ENCODE measurements at regions not wholly inside any gene's neighbourhood (a gene's known extent, or its start where the extent isn't known, plus 50 kb on each side); places are given as distances from the start of the nearest gene placed in this dataset.
"Not testable (repeated sequence)": the region's sequence is repeated elsewhere in the genome, so short reads cannot be mapped to it uniquely, and the experiment has no call there.

DNA sequence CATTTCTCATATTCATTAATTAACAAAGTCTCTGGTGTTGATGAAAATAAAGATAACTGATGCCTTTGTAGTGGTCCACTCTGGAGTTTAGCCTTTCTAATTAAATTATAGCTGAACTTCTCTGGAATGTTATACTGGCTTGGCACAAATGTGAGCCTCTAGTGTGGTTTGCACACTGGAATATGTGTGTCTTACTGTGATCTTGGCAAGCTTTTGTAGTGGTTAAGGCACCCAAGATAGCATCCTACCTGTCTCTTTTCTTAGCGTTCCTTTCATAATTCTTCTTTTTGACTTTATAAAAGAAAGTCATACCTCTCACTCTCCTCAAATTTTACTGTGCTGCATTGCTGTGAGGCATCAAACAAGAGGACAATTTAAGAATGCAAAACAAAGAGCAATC is 107.4 kb downstream of the UTRN start:
- no peak for DNase-seq (ENCODE audit: low read depth in 2 of 2, low spot score in 1 of 2)

DNA sequence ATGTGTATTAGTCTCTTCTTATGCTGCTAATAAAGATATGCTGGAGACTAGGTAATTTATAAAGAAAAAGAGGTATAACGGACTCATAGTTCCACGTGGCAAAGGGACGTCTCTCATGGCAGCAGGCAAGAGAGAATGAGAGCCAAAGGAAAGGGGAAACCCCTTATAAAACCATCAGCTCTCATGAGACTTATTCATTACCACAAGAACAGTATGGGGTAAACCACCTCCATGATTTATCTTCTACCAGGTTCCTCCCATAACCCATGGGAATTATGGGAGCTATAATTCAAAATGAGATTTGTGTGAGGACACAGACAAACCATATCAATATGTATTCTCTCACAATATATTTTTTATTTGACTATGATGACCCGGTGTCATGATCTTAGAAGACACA is 109.1 kb downstream of the UTRN start:
- no peak for DNase-seq (ENCODE audit: low read depth in 2 of 2, low spot score in 1 of 2)

DNA sequence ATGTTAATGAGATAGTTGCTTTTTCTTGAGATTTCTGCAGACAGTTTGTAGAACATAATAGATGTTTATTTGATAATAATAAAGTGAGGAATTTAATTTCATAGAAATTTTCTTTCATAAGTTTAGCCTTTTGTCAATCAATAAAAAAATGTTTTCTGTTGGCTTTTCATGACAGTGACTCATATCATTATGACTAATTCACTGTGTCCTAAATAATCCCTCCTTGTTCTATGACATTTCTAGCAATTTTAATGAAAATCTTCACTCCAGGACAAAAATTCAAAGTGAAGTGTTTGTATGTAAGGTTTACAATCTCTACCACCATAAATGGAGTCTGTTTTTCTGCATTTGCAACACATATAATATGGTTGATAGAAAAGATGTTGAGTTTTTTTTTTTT is 109.9 kb downstream of the UTRN start:
- no peak for DNase-seq (ENCODE audit: low read depth in 2 of 2, low spot score in 1 of 2)

DNA sequence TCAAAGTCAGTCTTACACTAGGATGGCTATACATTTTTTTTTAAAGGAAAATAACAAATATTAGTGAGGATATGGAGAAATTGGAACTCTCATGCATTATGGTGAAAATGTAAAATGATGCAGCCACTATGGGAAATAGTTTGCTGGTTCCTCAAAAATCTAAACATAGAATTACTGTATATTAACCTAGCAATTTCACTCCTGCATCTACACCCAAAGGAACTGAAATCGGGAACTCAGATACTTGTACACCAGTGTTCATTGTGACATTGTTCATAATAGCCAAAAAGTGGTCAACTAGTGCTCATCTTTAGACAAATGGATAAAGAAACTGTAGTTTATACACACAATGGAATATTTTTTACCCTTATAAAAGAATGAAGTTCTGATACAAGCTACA is 110.7 kb downstream of the UTRN start:
- DNase-seq (ENCODE audit: low read depth in 2 of 2, low spot score in 1 of 2) = no peak

DNA sequence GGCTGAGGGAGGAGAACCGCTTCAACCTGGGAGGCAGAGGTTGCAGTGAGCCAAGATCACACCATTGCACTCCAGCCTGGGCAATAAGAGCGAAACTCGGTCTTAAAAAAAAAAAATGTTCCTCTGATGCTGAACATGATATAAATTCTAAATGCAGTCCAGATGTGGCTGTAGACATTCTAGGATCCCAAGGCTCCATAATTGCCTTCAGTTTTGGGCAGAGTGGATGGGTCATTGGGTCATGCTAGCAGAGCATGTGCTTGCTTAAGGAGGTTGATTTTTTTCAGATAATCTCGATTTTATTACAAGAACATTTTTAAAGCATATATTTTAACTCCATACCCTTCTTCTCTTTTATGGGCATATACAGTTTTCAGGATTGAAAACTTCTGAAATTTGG is 112.0 kb downstream of the UTRN start:
- DNase-seq (ENCODE audit: low read depth in 2 of 2, low spot score in 1 of 2) = no peak

DNA sequence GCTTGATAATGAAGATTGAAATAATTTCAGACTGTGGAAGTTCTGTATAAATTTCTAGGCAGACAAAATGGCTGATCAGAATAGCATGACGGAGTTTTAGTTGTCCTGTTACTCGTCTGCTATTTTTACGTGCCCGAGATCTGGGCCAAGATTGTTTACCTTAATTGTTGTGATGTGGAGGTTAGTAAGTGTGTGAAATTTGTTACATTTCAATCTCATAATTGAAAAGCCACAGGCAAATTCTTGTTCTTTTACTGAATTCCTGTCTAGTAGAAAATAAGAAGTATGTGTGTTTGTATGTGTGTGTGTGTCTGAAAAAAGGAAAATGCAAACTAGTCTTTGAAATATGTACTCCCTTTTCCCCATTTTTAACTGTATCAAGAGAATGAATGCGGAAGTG is 115.2 kb downstream of the UTRN start:
- DNase-seq (ENCODE audit: low read depth in 2 of 2, low spot score in 1 of 2) = no peak

DNA sequence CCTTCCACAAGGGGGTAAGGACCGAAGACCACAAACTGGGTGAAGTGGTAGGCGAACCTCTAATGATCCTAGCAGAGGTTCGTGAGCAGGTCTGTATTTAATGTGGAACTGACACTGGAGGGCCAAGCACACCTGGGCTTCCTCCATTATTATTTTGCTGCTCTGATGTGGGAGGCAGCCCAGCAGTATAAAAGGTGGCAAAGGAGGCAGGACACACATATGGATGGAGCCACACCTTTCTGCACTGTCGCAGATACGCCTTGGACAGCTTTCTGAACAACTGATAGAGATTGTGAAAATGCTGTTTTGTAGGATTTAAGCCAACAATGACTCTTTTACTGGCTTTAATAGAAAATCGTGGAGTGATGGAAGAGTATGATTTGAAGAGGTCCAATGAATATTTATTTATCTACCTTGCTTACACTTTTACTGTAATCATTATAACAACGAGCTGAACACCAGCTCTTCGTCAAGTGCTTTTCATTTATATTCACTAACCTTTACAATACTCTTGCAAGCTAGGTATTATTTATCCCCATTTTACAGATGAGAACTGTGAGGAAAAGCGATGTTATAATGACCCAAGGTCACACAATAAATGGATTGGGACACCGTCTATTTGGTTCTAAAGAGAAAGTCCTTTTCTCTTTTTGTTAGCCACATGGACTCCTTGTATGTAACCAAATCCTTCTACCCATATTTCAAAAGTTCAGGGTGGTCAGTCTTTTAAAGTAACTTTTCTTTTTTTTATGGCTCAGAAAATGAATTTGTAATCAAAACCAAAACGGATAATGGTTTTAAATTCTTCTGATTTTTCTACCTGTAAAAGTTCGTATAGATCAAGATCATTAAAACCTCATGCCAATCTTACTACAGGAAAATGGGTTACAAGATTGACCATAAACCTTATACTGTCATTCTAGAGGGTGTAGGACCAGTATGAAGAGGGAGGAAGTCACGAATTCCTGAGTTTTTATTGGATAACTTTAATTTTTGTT is 116.9 kb downstream of the UTRN start:
- no peak for DNase-seq (ENCODE audit: low read depth in 2 of 2, low spot score in 1 of 2)

DNA sequence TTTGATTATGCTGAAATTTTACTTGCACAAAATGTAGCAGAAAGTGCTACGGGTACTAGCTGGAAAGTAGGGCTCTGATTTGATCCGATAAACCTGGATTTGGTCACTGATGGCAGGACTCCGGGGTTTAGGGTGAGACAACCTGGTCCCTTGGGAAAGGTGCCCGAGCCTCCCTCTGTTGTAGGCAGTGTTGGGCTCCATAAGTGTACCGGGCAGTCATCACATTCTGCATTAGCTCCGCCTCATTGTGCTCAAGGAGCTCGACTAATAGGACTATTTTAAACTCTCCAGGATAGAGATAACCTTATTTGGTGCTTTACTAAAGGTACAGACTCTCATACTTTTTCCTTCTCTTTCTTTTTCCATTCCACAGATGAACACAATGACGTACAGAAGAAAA is 117.6 kb downstream of the UTRN start:
- no peak for DNase-seq (ENCODE audit: low read depth in 2 of 2, low spot score in 1 of 2)

DNA sequence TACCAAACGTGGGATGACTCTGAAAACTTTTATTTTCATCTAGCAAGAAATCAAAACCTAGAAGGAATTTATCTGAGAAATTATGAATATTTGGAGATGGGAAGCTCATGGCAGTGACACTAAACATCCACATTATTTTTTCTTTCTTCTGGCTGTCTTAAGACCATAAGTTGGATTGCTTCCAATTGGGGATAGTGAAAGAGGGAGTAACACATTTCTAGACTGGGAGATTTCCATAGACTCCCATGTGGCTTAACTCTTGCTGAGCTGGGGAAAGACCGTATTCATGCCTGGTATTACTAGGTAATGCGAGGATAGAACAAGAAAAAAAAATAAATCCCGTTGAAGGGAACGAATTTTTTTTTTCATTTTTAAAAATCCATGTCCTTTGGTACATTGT is 120.0 kb downstream of the UTRN start:
- DNase-seq (ENCODE audit: low read depth in 2 of 2, low spot score in 1 of 2) = no peak

DNA sequence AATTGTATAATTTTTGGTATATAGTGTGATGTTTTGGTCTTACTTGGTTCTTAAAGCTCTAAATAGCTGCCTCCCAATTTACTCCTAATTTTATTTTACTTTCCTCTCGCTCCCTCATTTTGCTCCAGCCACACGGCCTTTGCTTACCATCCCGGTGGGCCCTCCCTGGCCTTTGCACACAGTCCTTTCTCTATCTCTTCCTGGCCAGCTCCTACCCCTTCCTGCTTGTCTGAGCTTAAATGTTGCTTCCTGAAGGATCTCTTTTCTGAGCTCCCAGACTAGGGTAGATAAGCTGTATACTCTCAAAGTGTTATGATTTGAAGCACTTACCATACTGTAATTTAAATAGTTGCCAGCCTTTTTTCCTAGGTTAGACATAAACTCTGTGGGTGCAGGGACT is 121.7 kb downstream of the UTRN start:
- no peak for DNase-seq (ENCODE audit: low read depth in 2 of 2, low spot score in 1 of 2)

DNA sequence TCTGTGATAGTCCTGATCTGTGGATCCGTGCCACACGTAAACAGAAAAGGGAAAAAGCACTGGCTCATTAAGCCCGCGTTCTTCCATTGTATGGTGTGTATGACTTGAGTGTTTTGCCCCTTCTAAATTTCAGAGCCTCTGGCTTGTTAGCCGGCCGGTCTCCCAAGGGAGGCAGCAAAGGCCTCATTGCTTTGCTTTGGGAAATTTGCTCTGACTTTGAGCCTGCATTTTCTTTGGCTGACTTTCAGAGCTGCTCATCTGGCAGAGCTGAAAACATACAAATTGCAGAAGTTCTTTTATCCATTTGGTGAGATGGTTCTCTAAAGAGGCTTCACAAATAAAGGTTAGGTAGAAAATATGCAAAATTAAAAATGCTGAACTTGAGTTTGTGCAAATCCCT is 123.0 kb downstream of the UTRN start:
- no peak for DNase-seq (ENCODE audit: low read depth in 2 of 2, low spot score in 1 of 2)

DNA sequence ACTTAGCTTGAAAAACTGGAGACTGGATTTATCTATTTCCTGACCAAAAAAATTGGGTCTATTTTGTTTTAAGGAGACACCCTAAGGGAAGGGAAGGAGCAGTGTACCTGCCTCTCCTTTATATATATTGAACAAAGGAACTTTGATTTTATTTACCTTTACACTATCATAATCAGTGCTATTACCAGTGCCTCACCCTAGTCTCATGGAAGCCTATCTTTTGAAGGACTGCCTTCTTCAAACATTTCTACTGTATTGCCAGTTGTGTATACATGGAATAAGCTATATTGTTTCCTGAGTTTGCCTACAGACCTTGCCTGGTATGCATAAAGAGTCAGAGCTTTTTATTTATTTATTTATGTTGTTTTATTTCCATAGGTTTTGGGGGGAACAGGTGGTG is 124.9 kb downstream of the UTRN start:
- no peak for DNase-seq (ENCODE audit: low read depth in 2 of 2, low spot score in 1 of 2)

DNA sequence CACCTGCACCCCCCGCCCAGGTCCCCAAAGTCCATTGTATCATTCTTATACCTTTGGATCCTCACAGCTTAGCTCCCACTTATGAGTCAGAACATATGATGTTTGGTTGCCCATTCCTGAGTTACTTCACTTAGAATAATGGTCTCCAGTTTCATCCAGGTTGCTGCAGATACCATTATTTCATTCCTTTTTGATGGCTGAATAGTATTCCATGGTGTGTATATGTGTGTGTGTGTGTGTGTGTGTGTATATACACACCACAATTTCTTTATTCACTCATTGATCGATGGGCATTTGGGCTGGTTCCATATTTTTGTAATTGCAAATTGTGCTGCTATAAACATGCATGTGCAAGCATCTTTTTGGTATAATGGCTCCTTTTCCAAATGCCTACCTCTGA is 125.4 kb downstream of the UTRN start:
- not testable (repeated sequence) for DNase-seq (ENCODE audit: low read depth in 2 of 2, low spot score in 1 of 2)

DNA sequence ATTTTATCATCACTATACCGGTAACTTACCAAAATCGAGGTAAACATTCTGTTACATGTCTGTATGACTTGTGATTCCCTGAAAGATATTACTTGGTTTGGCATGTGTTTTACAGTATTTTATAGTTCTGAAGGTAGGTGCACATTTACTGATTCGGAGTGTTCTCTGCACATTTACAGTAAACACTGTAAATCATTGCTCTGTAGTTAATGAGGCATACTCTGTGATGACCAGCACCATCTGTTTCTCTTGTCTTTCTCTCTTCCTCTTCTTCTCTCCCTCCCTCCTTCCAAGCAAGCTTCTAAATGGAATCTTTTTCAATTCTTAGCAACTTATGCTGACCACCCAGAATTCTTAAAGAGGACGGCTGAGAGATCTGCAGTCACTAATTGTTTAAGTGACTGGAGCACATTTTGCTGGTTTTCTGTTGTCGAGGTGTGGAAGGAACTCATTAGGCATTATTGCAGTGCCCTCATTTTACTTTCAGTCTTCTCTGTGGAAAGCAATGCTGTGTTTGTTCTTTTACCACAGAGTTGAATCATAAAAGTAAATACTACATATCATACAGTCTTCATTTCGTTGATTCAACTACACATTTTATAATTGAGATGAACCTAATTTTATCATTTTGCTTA is 126.5 kb downstream of the UTRN start:
- DNase-seq (ENCODE audit: low read depth in 2 of 2, low spot score in 1 of 2) = no peak

DNA sequence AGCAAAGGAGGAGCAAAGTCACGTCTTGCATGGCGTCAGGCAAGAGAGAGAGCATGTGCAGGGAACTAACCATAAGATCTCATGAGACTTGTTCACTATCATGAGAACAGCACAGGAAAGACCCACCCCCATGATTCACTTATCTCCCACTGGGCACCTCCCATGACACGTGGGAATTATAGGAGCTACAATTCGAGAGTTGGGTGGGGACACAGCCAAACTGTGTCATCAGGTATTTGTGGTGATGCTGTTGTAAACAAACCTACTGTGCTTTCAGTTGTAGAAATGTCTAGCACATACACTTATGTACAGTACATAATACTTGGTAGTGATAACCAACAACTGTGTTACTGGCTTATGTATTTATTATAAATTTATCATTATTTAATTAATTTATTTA is 128.3 kb downstream of the UTRN start:
- DNase-seq (ENCODE audit: low read depth in 2 of 2, low spot score in 1 of 2) = no peak

DNA sequence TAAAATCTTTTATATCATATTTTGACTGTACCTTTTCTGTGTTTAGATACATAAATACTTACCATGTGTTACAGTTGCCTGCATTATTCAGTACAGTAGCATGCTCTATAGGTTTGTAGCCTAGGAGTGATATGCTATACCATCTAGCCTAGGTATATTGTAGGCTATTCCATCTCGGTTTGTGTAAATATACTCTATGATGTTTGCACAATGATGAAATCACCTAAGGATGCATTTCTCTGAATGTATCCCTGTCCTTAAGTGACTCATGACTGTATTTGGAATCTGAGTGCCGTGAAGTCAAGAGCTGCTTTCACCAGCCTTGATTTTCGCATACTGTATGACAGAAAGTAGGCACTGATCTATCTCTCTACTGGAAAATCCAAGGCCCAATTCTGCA is 129.9 kb downstream of the UTRN start:
- DNase-seq (ENCODE audit: low read depth in 2 of 2, low spot score in 1 of 2) = no peak

DNA sequence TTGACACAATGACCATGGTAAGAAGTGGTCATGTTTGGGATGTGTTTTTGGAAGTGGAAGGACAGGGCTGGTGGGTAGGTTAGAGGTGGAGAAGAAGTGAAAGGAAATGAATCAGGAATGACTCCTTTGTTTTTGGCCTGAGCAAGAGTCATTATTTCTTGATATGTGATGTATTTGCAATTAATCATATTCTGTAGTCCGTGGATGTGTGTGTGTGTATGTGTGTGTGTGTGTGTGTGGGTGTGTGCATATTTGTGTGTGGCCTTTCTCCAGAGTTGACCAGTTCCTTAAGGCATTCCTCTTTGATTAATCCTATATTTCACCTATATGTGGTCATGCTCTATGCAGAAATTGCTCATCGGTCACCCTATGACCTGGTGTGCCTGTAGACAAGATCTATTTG is 130.7 kb downstream of the UTRN start:
- no peak for DNase-seq (ENCODE audit: low read depth in 2 of 2, low spot score in 1 of 2)

DNA sequence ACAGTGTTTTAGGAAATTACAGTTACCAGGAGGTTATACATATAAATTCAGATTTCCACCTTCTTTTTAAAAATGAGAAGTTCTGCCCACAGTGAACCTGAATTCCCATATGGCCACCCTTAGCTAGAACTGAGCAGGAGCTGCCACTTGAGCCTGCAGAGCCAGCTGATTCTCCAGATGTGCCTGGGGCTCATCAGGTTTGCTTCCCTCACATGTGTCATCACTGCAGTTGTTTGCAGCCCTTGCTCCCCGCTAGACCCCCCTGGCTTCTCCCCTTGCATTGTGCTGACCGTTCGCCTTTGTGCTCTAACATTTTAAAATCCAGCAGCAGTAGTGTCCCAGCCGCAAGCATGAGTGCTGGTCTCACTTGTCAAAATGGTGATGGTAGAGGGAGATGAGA is 131.1 kb downstream of the UTRN start:
- DNase-seq (ENCODE audit: low read depth in 2 of 2, low spot score in 1 of 2) = no peak

DNA sequence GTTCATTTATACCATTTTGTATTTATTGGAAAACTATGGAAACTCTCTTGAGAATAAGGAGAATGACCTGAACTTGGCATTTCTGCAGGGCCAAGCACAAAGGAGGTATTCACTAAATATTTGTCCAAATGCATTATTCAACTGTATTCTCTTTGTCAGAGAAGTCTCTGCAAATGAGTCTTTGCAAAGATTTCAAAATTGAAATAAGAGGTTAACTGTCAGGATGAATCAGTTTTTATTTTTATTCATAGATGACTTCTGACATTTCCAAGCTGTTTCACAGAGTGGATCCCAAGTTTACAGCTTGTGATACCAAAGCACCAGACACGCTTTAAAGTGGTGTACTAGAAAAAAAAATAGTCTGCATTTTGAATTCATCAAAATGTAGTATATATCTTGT is 131.6 kb downstream of the UTRN start:
- DNase-seq (ENCODE audit: low read depth in 2 of 2, low spot score in 1 of 2) = no peak

DNA sequence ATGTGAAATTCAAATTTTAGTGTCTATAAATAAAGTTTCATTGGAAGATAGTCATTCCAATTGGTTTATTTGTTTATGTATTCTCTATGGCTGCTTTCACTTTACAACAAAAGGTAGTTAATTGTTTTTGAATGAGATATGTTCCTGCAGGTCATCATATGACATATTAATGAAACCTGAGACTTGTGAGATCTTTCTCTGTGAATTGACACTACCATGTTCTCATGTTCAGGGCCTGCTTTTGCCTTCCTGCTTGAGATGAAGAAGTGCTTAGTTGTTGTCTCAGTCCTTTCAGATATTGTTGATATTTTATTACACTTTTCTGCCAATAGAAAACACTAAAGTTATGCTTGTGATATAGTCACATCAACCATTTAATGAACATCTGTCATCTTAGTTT is 132.5 kb downstream of the UTRN start:
- DNase-seq (ENCODE audit: low read depth in 2 of 2, low spot score in 1 of 2) = no peak

DNA sequence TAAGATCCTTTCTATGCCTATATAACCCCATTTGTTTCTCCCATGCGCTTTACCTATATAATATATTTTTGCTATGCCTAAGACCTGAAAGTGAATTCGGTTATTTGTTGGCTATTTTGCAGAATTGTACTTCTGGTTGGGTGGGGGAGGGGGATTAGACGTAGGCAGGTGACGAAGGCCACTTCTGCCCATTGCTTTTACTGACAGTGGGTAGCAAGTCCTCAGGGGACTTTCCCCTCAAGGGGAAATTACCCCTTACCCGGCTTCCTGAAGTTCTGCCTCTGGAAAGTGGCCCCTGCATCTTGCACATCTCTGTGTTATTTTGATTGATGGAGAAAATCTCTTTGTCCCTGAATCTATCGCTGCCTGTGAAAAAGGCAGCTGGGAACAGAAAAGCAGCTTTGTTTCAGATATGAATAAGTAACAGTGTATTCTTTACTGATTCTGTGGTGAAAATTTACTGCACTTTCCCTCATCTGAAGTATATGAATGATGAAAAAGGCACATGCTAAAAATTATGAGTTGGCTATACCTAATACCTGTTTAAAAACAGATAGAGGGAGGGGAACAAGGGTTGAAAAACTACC is 133.9 kb downstream of the UTRN start:
- DNase-seq (ENCODE audit: low read depth in 2 of 2, low spot score in 1 of 2) = no peak

DNA sequence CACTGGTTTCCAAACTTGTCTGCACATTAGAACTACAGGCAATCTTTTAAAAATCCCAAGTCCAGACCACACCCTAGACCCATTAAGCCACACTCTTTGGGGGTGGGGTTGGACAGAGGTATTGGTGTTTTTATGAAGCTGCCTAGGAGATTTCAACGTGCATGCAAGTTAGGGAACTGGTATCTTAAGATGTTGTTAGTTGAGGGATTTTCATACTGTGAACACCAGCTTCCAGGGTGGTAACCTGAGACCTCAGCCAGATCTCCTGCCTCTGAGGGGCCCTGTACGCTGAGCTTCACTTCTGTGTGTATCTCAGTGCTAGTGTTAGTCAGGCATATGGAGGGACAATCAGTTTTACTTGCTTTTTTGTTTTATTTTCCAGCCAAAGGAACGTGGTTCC is 138.0 kb downstream of the UTRN start:
- no peak for DNase-seq (ENCODE audit: low read depth in 2 of 2, low spot score in 1 of 2)
